CD1c-positive myeloid dendritic cell (primary cell): ENCODE measurements at regions not wholly inside any gene's neighbourhood (a gene's known extent, or its start where the extent isn't known, plus 50 kb on each side); places are given as distances from the start of the nearest gene placed in this dataset.
"Not testable (repeated sequence)": the region's sequence is repeated elsewhere in the genome, so short reads cannot be mapped to it uniquely, and the experiment has no call there.

Experiments used
- DNase-seq: peaks from one replicate; pipeline ENCODE4 v3.0.0-alpha.2; 2016; ENCODE audit errors: extremely low spot score

DNA sequence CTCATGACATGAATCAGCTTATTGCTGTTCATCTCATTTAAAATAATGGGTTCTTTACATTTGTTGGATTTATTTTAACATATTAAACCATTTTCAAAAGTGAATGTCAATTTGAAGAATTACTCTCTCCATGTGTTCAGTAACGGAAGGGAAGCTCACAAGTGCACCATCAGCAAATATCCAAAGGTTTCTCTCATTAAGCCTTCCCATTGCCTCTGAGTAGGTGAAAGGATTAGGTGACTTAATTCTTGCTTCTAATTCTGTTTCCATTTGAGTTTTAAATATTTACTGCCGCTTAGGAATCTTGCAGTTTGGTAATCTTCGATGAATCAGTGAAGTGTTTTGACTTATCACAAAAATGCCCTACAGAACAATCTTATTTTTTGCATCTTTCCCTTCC, 145.1 kb upstream of the NYAP2 start:
- no peak for DNase-seq

- DNase-seq = no peak
Measured at GRCh38 chr2:225244933-225245332, 154.6 kb upstream of the NYAP2 start.

GRCh38 chr2:225236769-225237323, 162.7 kb upstream of the NYAP2 start:
- DNase-seq = no peak

GRCh38 chr2:225233234-225233633, 166.3 kb upstream of the NYAP2 start:
- DNase-seq = no peak

DNA sequence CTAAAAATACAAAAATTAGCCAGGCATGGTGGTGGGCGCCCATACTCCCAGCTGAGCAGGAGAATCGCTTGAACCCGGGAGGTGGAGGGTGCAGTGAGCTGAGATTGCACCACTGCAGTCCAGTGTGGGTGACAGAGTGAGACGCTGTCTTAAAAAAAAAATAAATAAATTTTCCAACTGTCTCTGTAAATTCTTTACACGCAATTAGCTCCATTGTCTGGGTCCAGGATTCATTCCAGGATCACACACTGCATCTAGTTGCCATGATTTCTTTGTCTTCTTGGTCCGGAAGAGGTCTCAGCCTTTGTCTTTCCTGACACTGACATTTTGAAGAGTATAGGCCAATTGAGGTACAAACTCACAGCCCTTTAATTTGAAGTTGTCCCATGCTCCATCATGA, 167.6 kb upstream of the NYAP2 start:
- no peak for DNase-seq

DNA sequence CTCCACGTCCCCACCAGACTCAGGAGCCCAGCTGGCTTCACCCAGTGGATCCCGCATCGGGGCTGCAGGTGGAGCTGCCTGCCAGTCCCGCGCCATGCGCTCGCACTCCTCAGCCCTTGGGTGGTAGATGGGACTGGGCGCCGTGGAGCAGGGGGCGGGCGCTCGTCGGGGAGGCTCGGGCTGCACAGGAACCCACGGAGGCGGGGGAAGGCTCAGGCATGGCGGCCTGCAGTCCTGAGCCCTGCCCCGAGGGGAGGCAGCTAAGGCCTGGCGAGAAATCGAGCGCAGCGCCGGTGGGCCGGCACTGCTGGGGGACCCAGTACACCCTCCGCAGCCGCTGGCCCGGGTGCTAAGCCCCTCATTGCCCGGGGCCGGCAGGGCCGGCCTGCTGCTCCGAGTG, 170.2 kb upstream of the NYAP2 start:
- not testable (repeated sequence) for DNase-seq

DNA sequence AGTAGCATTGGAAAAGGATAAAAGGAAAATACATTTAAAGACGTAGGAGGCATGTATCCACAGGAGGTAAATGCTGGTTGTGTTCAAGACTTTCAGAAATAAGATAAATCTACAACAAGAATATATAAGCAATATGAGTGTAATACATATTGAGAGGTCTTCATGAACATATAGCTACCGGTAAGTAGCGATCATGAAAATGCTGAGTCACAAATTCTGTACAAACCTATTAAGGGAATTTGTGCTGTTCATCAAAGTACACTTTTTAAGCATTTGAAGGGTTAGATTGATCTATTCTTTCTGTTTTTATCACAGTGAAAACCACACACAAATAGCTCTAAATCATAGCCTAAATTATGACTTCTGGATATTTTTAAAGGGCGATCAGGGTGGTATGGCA, 173.1 kb upstream of the NYAP2 start:
- DNase-seq = no peak

- DNase-seq = no peak
Measured at GRCh38 chr2:225223301-225223700, 176.2 kb upstream of the NYAP2 start.

GRCh38 chr2:225207471-225207870, 165.2 kb upstream of the DOCK10 start:
- DNase-seq = no peak

GRCh38 chr2:225207043-225207442, 164.8 kb upstream of the DOCK10 start:
- no peak for DNase-seq

DNA sequence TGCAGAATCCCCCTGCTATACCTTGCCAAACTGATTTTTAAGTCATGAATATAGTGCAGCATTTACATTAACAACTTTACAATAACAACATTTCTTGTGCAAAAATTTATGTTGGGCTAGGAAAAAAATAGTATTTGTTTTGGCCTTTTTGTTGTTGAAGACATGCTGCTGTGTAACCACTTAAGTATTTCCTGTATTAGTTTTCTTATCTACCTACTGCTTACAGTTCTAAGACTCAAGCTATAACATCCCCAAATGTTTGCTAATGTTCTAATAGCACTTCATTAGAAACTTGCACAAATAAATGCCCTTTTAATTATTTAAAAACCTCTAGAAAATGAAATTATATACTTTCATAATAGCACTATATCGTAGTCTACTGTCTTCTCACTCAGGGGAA, 154.3 kb upstream of the DOCK10 start:
- no peak for DNase-seq

- no peak for DNase-seq
Measured at GRCh38 chr2:225192869-225193268, 150.6 kb upstream of the DOCK10 start.

DNA sequence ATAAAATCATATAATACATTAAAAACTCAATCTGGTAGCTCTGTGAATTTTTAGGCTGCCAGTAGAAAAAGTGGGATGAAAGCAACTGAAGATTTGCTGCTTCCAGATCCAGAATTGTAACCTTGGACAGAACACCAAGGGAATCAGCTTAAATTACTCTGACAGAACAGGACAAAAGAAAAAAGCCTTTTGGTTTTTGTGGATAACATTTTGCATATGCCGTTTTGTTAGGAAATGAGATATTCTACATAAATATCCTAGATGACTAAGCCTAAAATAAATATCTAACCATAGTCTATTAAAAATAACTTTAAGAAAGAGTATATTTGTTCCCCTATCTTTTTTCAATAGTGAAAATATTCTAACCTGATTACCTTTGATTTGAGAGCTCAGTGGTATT, 148.7 kb upstream of the DOCK10 start:
- no peak for DNase-seq

- no peak for DNase-seq
Measured at GRCh38 chr2:225184948-225185347, 142.7 kb upstream of the DOCK10 start.

GRCh38 chr2:225182126-225182525, 139.9 kb upstream of the DOCK10 start:
- DNase-seq = no peak

DNA sequence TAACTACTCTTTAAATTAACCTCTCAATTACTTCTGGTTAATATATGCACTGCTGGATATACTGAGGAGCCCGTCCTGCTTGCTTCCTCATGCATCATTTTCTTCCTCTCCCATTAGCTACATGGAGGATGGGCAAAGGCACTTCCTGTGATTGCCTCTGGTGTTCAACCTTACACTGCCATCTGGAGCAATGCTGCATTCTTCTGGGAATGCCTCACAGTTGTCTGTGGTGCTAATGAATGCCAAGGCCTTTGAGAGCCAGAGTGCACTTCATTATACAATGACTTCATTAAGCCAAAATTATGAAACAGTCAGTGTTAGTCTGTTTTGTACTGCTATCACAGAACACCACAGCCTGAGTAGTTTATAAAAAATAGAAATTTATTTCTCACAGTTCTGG, 134.8 kb upstream of the DOCK10 start:
- DNase-seq = no peak

DNA sequence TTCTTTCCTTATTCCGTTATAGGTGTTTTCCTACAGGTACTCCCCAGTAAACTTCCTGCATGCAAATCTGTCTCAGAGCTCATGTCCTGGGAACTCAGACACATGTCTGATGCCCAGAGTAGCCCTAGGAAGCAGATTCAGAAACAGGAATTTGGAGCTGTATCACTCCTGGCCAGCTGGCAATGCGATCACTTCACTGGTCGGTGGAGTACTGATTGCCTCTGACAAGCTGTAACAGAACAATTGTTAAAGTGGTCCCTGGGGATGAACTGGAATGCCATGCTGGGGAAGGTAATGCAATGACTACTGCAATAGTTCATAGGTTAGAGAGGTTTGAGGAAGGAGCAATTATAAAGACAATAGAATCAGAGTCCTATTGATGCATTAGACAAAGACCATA, 131.6 kb upstream of the DOCK10 start:
- DNase-seq = no peak

- peak; percentile 75 for DNase-seq
Measured at GRCh38 chr2:225171350-225171749, 129.1 kb upstream of the DOCK10 start.

DNA sequence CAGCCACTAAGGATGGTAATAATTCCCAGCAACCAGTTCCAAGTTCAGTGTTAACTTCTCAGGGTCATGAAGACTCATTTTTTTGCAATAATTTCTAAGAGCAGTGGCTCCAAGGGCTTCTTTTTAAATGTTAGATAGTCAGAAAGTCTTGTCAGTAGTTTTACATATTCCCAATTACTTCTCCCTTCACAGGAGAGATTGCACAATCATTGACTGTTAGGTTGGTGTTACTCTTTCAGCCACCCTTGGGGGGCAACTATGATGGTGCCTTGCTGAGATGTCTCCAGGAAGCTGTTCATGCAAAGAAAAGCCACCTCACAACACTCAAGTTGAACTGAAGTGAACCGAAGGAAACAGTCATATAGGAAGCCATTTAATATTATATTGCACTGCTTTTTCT, 127.9 kb upstream of the DOCK10 start:
- DNase-seq = no peak

DNA sequence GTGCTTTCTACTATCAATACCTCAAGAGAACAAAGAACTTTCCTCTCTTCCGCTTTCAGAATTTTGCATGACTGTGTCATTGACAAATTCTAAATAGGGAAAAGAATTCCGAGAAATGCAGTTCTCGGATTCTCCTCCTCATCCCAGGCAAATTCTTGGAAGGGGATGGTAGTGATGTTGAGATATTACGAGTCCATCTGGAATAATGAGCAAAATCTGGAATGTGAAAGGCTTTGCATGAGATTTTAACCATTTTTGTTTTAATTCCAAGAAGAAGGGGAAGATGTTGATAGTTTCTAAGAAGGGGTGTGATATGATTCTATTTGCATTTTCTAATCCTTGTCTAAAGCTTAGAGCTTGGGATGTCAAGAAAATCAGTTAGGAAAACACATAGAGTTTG, 127.1 kb upstream of the DOCK10 start:
- DNase-seq = no peak

DNA sequence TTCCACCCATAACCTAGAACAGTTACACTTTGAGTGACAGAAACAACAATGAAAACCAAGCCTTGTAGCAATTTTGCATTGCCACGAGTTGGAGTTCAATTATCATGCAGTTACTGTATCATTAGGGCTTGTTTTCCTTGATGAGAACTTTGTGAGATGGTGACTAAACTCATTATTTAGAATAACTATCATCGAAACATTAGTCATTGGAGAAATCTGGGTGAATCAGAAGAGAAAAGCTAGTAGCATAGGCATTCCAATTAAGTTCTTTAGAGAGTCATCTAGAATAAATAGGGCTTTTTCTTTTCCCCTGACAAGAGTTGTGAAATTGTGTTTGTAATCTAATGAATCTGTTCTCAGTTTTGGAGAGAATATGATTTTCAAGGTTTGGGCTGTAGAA, 122.8 kb upstream of the DOCK10 start:
- DNase-seq = no peak

- peak; percentile 29 for DNase-seq
Measured at GRCh38 chr2:225164401-225165050, 122.3 kb upstream of the DOCK10 start.

- no peak for DNase-seq
Measured at GRCh38 chr2:225158360-225158759, 116.1 kb upstream of the DOCK10 start.

DNA sequence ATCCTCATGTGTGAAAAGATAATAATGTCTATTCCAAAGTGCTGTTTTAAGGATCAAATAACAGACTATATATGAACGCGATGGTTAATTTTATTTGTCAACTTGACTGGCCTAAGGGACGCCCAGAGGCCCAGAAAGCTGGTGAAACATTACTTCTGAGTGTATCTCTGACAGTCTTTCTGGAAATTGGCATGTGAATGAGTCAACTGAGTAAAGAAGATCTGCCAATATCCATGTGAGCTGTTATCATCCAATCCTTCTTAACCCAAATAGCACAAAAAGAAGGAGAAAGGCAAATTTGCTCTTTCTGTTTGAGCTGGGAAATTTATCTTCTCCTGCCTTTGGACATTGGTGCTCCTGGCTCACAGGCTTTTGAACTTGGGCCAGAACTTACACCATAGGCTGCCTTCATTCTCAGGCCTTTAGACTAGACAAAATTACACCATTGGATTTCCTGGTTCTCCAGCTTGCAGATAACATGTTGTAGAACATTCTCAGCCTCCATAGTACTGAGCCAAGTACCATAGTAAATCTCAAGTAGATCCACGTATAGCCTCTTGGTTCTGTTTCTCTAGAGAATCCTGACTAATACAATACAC, 114.7 kb upstream of the DOCK10 start:
- DNase-seq = no peak
